MM.1S (cell line): ENCODE measurements at regions not wholly inside any gene's neighbourhood (a gene's known extent, or its start where the extent isn't known, plus 50 kb on each side); places are given as distances from the start of the nearest gene placed in this dataset.

Experiments used
- DNase-seq: peaks from one replicate; pipeline ENCODE4 v3.0.0-alpha.2; 2015
- H2AFZ ChIP-seq: fragments of 300-600 bp; sonication (generic); 2 replicates; pipeline ENCODE4 v1.6.0; 2016; ENCODE audit warnings: antibody characterized with exemption, low read length
- H3F3A ChIP-seq: fragments of 300-600 bp; sonication (generic); 2 replicates; pipeline ENCODE4 v1.6.1; 2016; ENCODE audit warnings: mild to moderate bottlenecking, antibody characterized with exemption, low read length, moderate library complexity, mixed read lengths; ENCODE audit not compliant: insufficient read depth
- H3K27ac ChIP-seq: fragments of 300-600 bp; sonication (generic); 2 replicates; pipeline ENCODE4 v1.5.1; 2016; ENCODE audit warnings: mild to moderate bottlenecking, low read length
- H3K27me3 ChIP-seq: fragments of 300-600 bp; sonication (generic); replicated peaks from 2 replicates; pipeline ENCODE4 v1.6.0; 2016; ENCODE audit warnings: low read length; ENCODE audit not compliant: insufficient read depth
- H3K36me3 ChIP-seq: fragments of 300-600 bp; sonication (generic); replicated peaks from 2 replicates; pipeline ENCODE4 v1.6.1; 2016; ENCODE audit warnings: mild to moderate bottlenecking, low read length, mixed read lengths; ENCODE audit not compliant: insufficient read depth
- H3K4me1 ChIP-seq: fragments of 300-600 bp; sonication (generic); 2 replicates; pipeline ENCODE4 v1.6.1; 2016; ENCODE audit warnings: low read length, mixed read lengths
- H3K4me2 ChIP-seq: fragments of 300-600 bp; sonication (generic); 2 replicates; pipeline ENCODE4 v1.6.0; 2016; ENCODE audit warnings: low read depth, low read length
- H3K4me3 ChIP-seq: fragments of 300-600 bp; sonication (generic); 2 replicates; pipeline ENCODE4 v1.5.1; 2016; ENCODE audit warnings: low read length, mixed read lengths
- H3K79me2 ChIP-seq: fragments of 300-600 bp; sonication (generic); 2 replicates; pipeline ENCODE4 v1.6.1; 2016; ENCODE audit warnings: mixed run types, low read length, mixed read lengths
- H3K9ac ChIP-seq: fragments of 300-600 bp; sonication (generic); 2 replicates; pipeline ENCODE4 v1.6.1; 2016; ENCODE audit warnings: low read length, mixed read lengths
- H3K9me2 ChIP-seq: fragments of 300-600 bp; sonication (generic); replicated peaks from 2 replicates; pipeline ENCODE4 v1.6.1; 2016; ENCODE audit warnings: mild to moderate bottlenecking, low read length, mixed read lengths; ENCODE audit not compliant: insufficient read depth
- H3K9me3 ChIP-seq: fragments of 300-600 bp; sonication (generic); replicated peaks from 2 replicates; pipeline ENCODE4 v1.6.1; 2016; ENCODE audit warnings: mild to moderate bottlenecking, low read length, mixed read lengths; ENCODE audit not compliant: insufficient read depth
- H4K20me1 ChIP-seq: fragments of 300-600 bp; sonication (generic); 2 replicates; pipeline ENCODE4 v1.6.1; 2016; ENCODE audit warnings: mild to moderate bottlenecking, low read length, moderate library complexity, mixed read lengths; ENCODE audit not compliant: insufficient read depth
- CTCF ChIP-seq: fragments of 300-600 bp; sonication (generic); IDR thresholded peaks from 2 replicates; pipeline ENCODE4 v1.5.1; 2016; ENCODE audit warnings: antibody characterized with exemption, low read length, mixed read lengths
- EZH2 ChIP-seq: fragments of 300-600 bp; sonication (generic); optimal IDR thresholded peaks from 2 replicates; pipeline ENCODE3; 2017; ENCODE audit warnings: low read depth, mild to moderate bottlenecking, antibody characterized with exemption, low read length, mixed read lengths
- EZH2phosphoT487 ChIP-seq: fragments of 300-600 bp; sonication (generic); IDR thresholded peaks from 2 replicates; pipeline ENCODE4 v1.6.1; 2018; ENCODE audit warnings: antibody characterized with exemption, low read length

GRCh38 chr18:45539491-45539891 is 75.8 kb upstream of the SLC14A2 start:
- no peaks in the 10 kb centered on the region for H3F3A ChIP-seq
- H3K4me2 ChIP-seq: no peak overlapping the region
- no peak overlapping the region for H3K9ac ChIP-seq
- H3K27me3 ChIP-seq: no peaks in the 10 kb centered on the region
- H3K9me2 ChIP-seq: no peaks in the 10 kb centered on the region
- H2AFZ ChIP-seq: no peak overlapping the region
- H3K4me1 ChIP-seq: no peaks in the 10 kb centered on the region
- TF ChIP-seq EZH2: no peak
- no peak for TF ChIP-seq CTCF
- no peak for TF ChIP-seq EZH2phosphoT487
- no peak overlapping the region for H3K4me3 ChIP-seq
- DNase-seq: no peak
- no peaks in the 10 kb centered on the region for H3K36me3 ChIP-seq
- H3K9me3 ChIP-seq: no peaks in the 10 kb centered on the region
- H3K27ac ChIP-seq: no peak overlapping the region
- no peaks in the 10 kb centered on the region for H4K20me1 ChIP-seq
- no peaks in the 10 kb centered on the region for H3K79me2 ChIP-seq

- no peaks in the 10 kb centered on the region for H4K20me1 ChIP-seq
- H2AFZ ChIP-seq: no peak overlapping the region
- H3K9me2 ChIP-seq: no peaks in the 10 kb centered on the region
- no peak overlapping the region for H3K27ac ChIP-seq
- TF ChIP-seq CTCF (no peak), EZH2 (no peak), EZH2phosphoT487 (no peak)
- H3K79me2 ChIP-seq: no peaks in the 10 kb centered on the region
- H3K9ac ChIP-seq: no peak overlapping the region
- no peaks in the 10 kb centered on the region for H3K27me3 ChIP-seq
- H3K36me3 ChIP-seq: no peaks in the 10 kb centered on the region
- H3K4me2 ChIP-seq: no peak overlapping the region
- DNase-seq: no peak
- H3K4me1 ChIP-seq: no peaks in the 10 kb centered on the region
- no peaks in the 10 kb centered on the region for H3K9me3 ChIP-seq
- H3F3A ChIP-seq: no peaks in the 10 kb centered on the region
- no peak overlapping the region for H3K4me3 ChIP-seq
Observed at GRCh38 chr18:45540125-45540524, 75.2 kb upstream of the SLC14A2 start.

GRCh38 chr18:45541421-45541820 is 73.9 kb upstream of the SLC14A2 start:
- H3K36me3 ChIP-seq: no peaks in the 10 kb centered on the region
- H3K4me2 ChIP-seq: no peak overlapping the region
- H3K79me2 ChIP-seq: no peaks in the 10 kb centered on the region
- H4K20me1 ChIP-seq: no peaks in the 10 kb centered on the region
- no peaks in the 10 kb centered on the region for H3K9me2 ChIP-seq
- no peaks in the 10 kb centered on the region for H3K9me3 ChIP-seq
- H3K9ac ChIP-seq: no peak overlapping the region
- no peaks in the 10 kb centered on the region for H3K27me3 ChIP-seq
- DNase-seq: no peak
- TF ChIP-seq EZH2: no peak
- no peak for TF ChIP-seq CTCF
- no peak for TF ChIP-seq EZH2phosphoT487
- H3F3A ChIP-seq: no peaks in the 10 kb centered on the region
- no peak overlapping the region for H3K4me3 ChIP-seq
- no peaks in the 10 kb centered on the region for H3K4me1 ChIP-seq
- H2AFZ ChIP-seq: no peak overlapping the region
- no peak overlapping the region for H3K27ac ChIP-seq
